H1 (cell line): ENCODE measurements at regions not wholly inside any gene's neighbourhood (a gene's known extent, or its start where the extent isn't known, plus 50 kb on each side); places are given as distances from the start of the nearest gene placed in this dataset.

Source experiments
- CTCF ChIA-PET: fragments of 300-600 bp; sonication (Branson Sonifier 250); formaldehyde crosslinking; loops from one replicate; lab custom pipeline; 2021; ENCODE audit not compliant: partially characterized antibody; lab: Charles Lee
- POLR2A ChIA-PET: fragments of 300-600 bp; sonication (Branson Sonifier 250); formaldehyde crosslinking; loops from one replicate; lab custom pipeline; 2021; ENCODE audit warnings: inconsistent platforms; ENCODE audit not compliant: partially characterized antibody; lab: Charles Lee
- DNase-seq, 2 experiments: peaks; one replicate each; pipeline versions ENCODE4 v3.0.0 to v3.0.0-alpha.2; 2010 to 2022; ENCODE audit warnings: low spot score in 2 of 2, low read depth in 1 of 2, mixed read lengths in 1 of 2
- FAIRE-seq: peaks from 2 replicates; lab custom pipeline; 2011; peaks lifted over from hg19 to GRCh38; lab: Jason Lieb, UNC
- H2AFZ ChIP-seq: 2 replicates; pipeline ENCODE4 v1.8.1; 2012; ENCODE audit warnings: low read length, inconsistent platforms
- H2AK5ac ChIP-seq: 2 replicates; pipeline ENCODE4 v1.6.1; 2013; ENCODE audit warnings: low read depth, low read length
- H2BK120ac ChIP-seq: replicated peaks from 2 replicates; pipeline ENCODE3; 2013; ENCODE audit warnings: low read depth, low read length, inconsistent platforms
- H2BK12ac ChIP-seq: 2 replicates; pipeline ENCODE4 v1.6.1; 2013; ENCODE audit warnings: low read depth, low read length
- H2BK15ac ChIP-seq: 2 replicates; pipeline ENCODE4 v1.6.1; 2013; ENCODE audit warnings: low read length
- H2BK20ac ChIP-seq: 2 replicates; pipeline ENCODE4 v1.6.1; 2013; ENCODE audit warnings: low read length
- H2BK5ac ChIP-seq: 2 replicates; pipeline ENCODE4 v1.6.1; 2013; ENCODE audit warnings: low read depth, low read length
- H3K14ac ChIP-seq: 2 replicates; pipeline ENCODE4 v1.6.1; 2013; ENCODE audit warnings: inconsistent platforms; ENCODE audit not compliant: insufficient read length
- H3K18ac ChIP-seq: 2 replicates; pipeline ENCODE4 v1.6.1; 2013; ENCODE audit warnings: low read length; ENCODE audit errors: extremely low read depth
- H3K23ac ChIP-seq: 2 replicates; pipeline ENCODE4 v1.6.1; 2013; ENCODE audit warnings: inconsistent platforms; ENCODE audit not compliant: insufficient read length
- H3K23me2 ChIP-seq: 2 replicates; pipeline ENCODE4 v1.6.1; 2013; ENCODE audit warnings: low read depth, low read length
- H3K27ac ChIP-seq: 2 replicates; pipeline ENCODE4 v1.6.1; 2011; ENCODE audit warnings: low read depth, low read length, inconsistent platforms
- H3K27me3 ChIP-seq, 4 experiments: replicated peaks in 1 of 4; 1 replicate in 1 of 4; 2 replicates in 3 of 4; pipeline versions ENCODE4 v1.6.1 to v1.8.1; 2011 to 2013; ENCODE audit warnings: low read length in 3 of 4, mild to moderate bottlenecking in 3 of 4, inconsistent platforms in 2 of 4, mixed read lengths in 2 of 4, moderate library complexity in 1 of 4; ENCODE audit not compliant: control insufficient read depth in 3 of 4, insufficient read depth in 3 of 4; ENCODE audit errors: extremely low read depth in 1 of 4
- H3K36me3 ChIP-seq, 4 experiments: 2 replicates each; pipeline versions ENCODE4 v1.6.1 to v1.8.1; 2011 to 2013; ENCODE audit warnings: mild to moderate bottlenecking in 4 of 4, low read length in 3 of 4, moderate library complexity in 2 of 4, control low read depth in 1 of 4, inconsistent platforms in 1 of 4; ENCODE audit not compliant: insufficient read depth in 4 of 4, control insufficient read depth in 2 of 4
- H3K4ac ChIP-seq: replicated peaks from 2 replicates; pipeline ENCODE3; 2013; ENCODE audit warnings: low read length, low read depth, mixed read lengths, inconsistent platforms; ENCODE audit not compliant: insufficient read length
- H3K4me1 ChIP-seq, 4 experiments: replicated peaks in 1 of 4; 1 replicate in 1 of 4; 2 replicates in 3 of 4; pipeline versions ENCODE4 v1.6.1 to v1.8.1; 2011 to 2013; ENCODE audit warnings: low read length in 3 of 4, inconsistent platforms in 2 of 4, mixed read lengths in 1 of 4; ENCODE audit not compliant: insufficient read depth in 4 of 4, control insufficient read depth in 3 of 4
- H3K4me2 ChIP-seq, 2 experiments: 2 replicates each; pipeline versions ENCODE4 v1.6.1 to v1.8.1; 2011 to 2013; ENCODE audit warnings: low read depth in 2 of 2, low read length in 2 of 2, control low read depth in 1 of 2, inconsistent platforms in 1 of 2, mild to moderate bottlenecking in 1 of 2; ENCODE audit not compliant: insufficient read depth in 1 of 2
- H3K4me3 ChIP-seq, 4 experiments: fragments of 200-600, 300-600 bp in 1 of 4; sonication (generic), shearing (Covaris generic), sonication (Bioruptor Twin) in 1 of 4; 2 replicates each; pipeline versions ENCODE4 v1.5.1 to v1.8.1; 2011 to 2016; ENCODE audit warnings: low read length in 4 of 4, low read depth in 3 of 4, control low read depth in 2 of 4, inconsistent platforms in 2 of 4, mild to moderate bottlenecking in 2 of 4, mixed read lengths in 1 of 4, moderate library complexity in 1 of 4; ENCODE audit not compliant: insufficient read depth in 2 of 4; ENCODE audit errors: extremely low read depth in 1 of 4
- H3K56ac ChIP-seq: replicated peaks from 2 replicates; pipeline ENCODE3; 2013; ENCODE audit warnings: low read depth, mild to moderate bottlenecking, mixed read lengths, low read length, inconsistent platforms; ENCODE audit not compliant: insufficient read length
- H3K79me1 ChIP-seq: 2 replicates; pipeline ENCODE4 v1.6.1; 2013; ENCODE audit warnings: low read depth, low read length, control low read depth
- H3K79me2 ChIP-seq, 2 experiments: 2 replicates each; pipeline versions ENCODE4 v1.6.1 to v1.8.1; 2012 to 2013; ENCODE audit warnings: low read length in 2 of 2, mild to moderate bottlenecking in 2 of 2, inconsistent platforms in 1 of 2; ENCODE audit not compliant: insufficient read depth in 2 of 2, control insufficient read depth in 1 of 2
- H3K9ac ChIP-seq, 4 experiments: replicated peaks in 1 of 4; 1 replicate in 1 of 4; 2 replicates in 3 of 4; pipeline versions ENCODE4 v1.6.1 to v1.8.1; 2011 to 2013; ENCODE audit warnings: low read depth in 3 of 4, low read length in 3 of 4, control low read depth in 2 of 4, mild to moderate bottlenecking in 2 of 4, moderate library complexity in 2 of 4, inconsistent platforms in 1 of 4; ENCODE audit errors: extremely low read depth in 1 of 4
- H3K9me3 ChIP-seq, 2 experiments: 2 replicates each; pipeline versions ENCODE4 v1.6.1 to v1.8.1; 2012 to 2013; ENCODE audit warnings: mild to moderate bottlenecking in 2 of 2, moderate library complexity in 2 of 2, control low read depth in 1 of 2, inconsistent platforms in 1 of 2, low read depth in 1 of 2, low read length in 1 of 2, mixed read lengths in 1 of 2; ENCODE audit not compliant: insufficient read depth in 2 of 2
- H4K20me1 ChIP-seq, 2 experiments: replicated peaks in 1 of 2; 2 replicates each; pipeline versions ENCODE3 to v1.8.1; 2011 to 2013; ENCODE audit warnings: inconsistent platforms in 2 of 2, low read length in 2 of 2, mild to moderate bottlenecking in 1 of 2; ENCODE audit not compliant: insufficient read depth in 2 of 2, control insufficient read depth in 1 of 2
- H4K5ac ChIP-seq: 2 replicates; pipeline ENCODE4 v1.6.1; 2013; ENCODE audit warnings: low read length, low read depth, mixed read lengths, inconsistent platforms; ENCODE audit not compliant: insufficient read length
- H4K8ac ChIP-seq: 2 replicates; pipeline ENCODE4 v1.8.0; 2013; ENCODE audit warnings: mild to moderate bottlenecking, moderate library complexity, low read length, inconsistent platforms; ENCODE audit not compliant: insufficient read depth; ENCODE audit errors: extremely low read depth
- H4K91ac ChIP-seq: replicated peaks from 2 replicates; pipeline ENCODE3; 2013; ENCODE audit warnings: low read length, mixed read lengths, inconsistent platforms; ENCODE audit not compliant: insufficient read length
- NANOG ChIP-seq: IDR thresholded peaks from 2 replicates; pipeline ENCODE4 v1.6.1; 2011; ENCODE audit warnings: low read length, low read depth, mild to moderate bottlenecking, inconsistent platforms; ENCODE audit not compliant: insufficient read depth, poor library complexity, severe bottlenecking
- YY1 ChIP-seq: IDR thresholded peaks from 2 replicates; pipeline ENCODE4 v1.6.1; 2011; ENCODE audit warnings: low read depth, mild to moderate bottlenecking, low read length
- WGBS, 2 experiments: shearing (Covaris generic) in 1 of 2; methylation state at CpG; one replicate each; pipeline versions ENCODE4 v1.1.6 to v1.1.7; 2013 to 2015; ENCODE audit warnings: low lambda C conversion rate in 2 of 2, mixed read lengths in 2 of 2, inconsistent platforms in 1 of 2, low coverage in 1 of 2, missing lambda C conversion rate in 1 of 2; ENCODE audit not compliant: insufficient replicate concordance in 2 of 2, insufficient coverage in 1 of 2, insufficient read length in 1 of 2; ENCODE audit errors: extremely low coverage in 1 of 2, missing lambda C conversion rate in 1 of 2; 5-methylcytosine and 5-hydroxymethylcytosine counted together

- no peak for FAIRE-seq
- Histone ChIP-seq H2BK20ac (no peak overlapping the region), H2BK120ac (no peak overlapping the region), H3K79me2 (no peaks in the 10 kb centered on the region), H4K8ac (no peak overlapping the region), H3K23ac (no peak overlapping the region), H3K27ac (no peak overlapping the region), H2BK15ac (no peak overlapping the region), H3K56ac (no peak overlapping the region), H3K18ac (no peak overlapping the region), H3K9ac (no peak overlapping the region), H3K36me3 (no peaks in the 10 kb centered on the region), H3K9me3 (no peaks in the 10 kb centered on the region), H2AK5ac (no peak overlapping the region), H3K27me3 (no peaks in the 10 kb centered on the region), H3K4me3 (no peak overlapping the region), H3K79me1 (no peaks in the 10 kb centered on the region), H3K23me2 (no peaks in the 10 kb centered on the region; the same call in 1 of the 2 replicates), H4K91ac (no peak overlapping the region), H3K4ac (no peak overlapping the region), H2AFZ (no peak overlapping the region), H2BK12ac (no peak overlapping the region), H4K5ac (no peak overlapping the region), H2BK5ac (no peak overlapping the region), H3K4me1 (no peaks in the 10 kb centered on the region), H4K20me1 (no peaks in the 10 kb centered on the region), H3K14ac (no peak overlapping the region), H3K4me2 (no peak overlapping the region)
- TF ChIP-seq YY1 (no peak), NANOG (no peak)
- no peak for DNase-seq
- CTCF ChIA-PET, result no interaction called here
- POLR2A ChIA-PET, result interaction anchor here (0.6 kb wide), 1 partner anchor 388 kb away, joined by 3 read pairs; no protein-coding TSS in a partner anchor
- WGBS, 2 experiments, result 80% methylated on average over 3 of the region's 3 CpGs; no CpG with 5 or more reads in 1 of the 2 experiments
Observed at GRCh38 chr6:139760128-139760527, 385.7 kb upstream of the CITED2 start.
